Vagina (tissue), 2 donors: ENCODE measurements at regions not wholly inside any gene's neighbourhood (a gene's known extent, or its start where the extent isn't known, plus 50 kb on each side); places are given as distances from the start of the nearest gene placed in this dataset.

ENCODE experiments used
- CTCF ChIP-seq, 3 experiments: fragments of 450-650 bp in 2 of 3; fragments of 200-600 bp in 1 of 3; sonication (generic) in 1 of 3; IDR thresholded peaks; one replicate each; pipeline ENCODE4 v1.5.1; 2017 to 2019; ENCODE audit warnings: antibody characterized with exemption in 3 of 3, mild to moderate bottlenecking in 2 of 3, moderate library complexity in 2 of 3
- POLR2A ChIP-seq, 2 donors: fragments of 450-650 bp; IDR thresholded peaks; one replicate each; pipeline ENCODE4 v1.6.1; 2017; ENCODE audit warnings: antibody characterized with exemption in 2 of 2, mild to moderate bottlenecking in 2 of 2, moderate library complexity in 2 of 2
- POLR2AphosphoS5 ChIP-seq, 2 donors: sonication (generic); formaldehyde crosslinking; IDR thresholded peaks; one replicate each; pipeline ENCODE4 v1.9.0; 2017; ENCODE audit warnings: antibody characterized with exemption in 2 of 2, mild to moderate bottlenecking in 2 of 2, low read depth in 1 of 2; ENCODE audit not compliant: insufficient read depth in 1 of 2

DNA sequence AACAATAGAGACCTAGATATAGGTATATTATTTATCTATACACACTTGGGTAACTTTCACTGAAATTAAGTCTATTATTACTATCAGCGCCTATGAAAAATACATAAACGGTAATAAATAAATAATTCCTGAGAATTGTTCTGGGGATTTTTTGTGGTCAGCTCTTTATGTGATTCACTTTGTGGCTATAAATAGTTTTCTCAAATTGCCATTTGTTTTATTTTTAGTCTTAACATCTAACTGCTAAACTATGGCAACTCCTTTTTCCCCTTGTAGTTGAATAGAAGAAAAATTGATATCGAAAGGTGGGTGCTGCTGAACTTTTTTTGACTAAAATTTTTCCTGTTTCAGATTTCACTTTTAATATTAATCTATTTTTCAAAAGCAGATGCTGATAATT, 189.0 kb downstream of the VGLL3 start:
- no peak for TF ChIP-seq CTCF (IDR thresholded peaks at IDR 0.05)
- no peak for TF ChIP-seq POLR2A (IDR thresholded peaks at IDR 0.05)
- TF ChIP-seq POLR2AphosphoS5 (IDR thresholded peaks at IDR 0.05; ENCODE audit: insufficient read depth in 1 of 2, low read depth in 1 of 2) = no peak
